ENCODE measurements at regions not wholly inside any gene's neighbourhood (a gene's known extent, or its start where the extent isn't known, plus 50 kb on each side); places are given as distances from the start of the nearest gene placed in this dataset.

GRCh38 chr10:30782157-30782536, 152.6 kb upstream of the LYZL2 start:
- TF ChIP-seq CTCF (IDR thresholded peaks at IDR 0.05; ENCODE audit: low read depth, low read length) (no peak), POLR2A (IDR thresholded peaks at IDR 0.05; ENCODE audit: extremely low read depth, insufficient read length) (no peak), MAX (IDR thresholded peaks at IDR 0.05; ENCODE audit: low read depth, low read length) (no peak), MYC (IDR thresholded peaks at IDR 0.05; ENCODE audit: low read depth, low read length) (no peak)
- no peak for DNase-seq (ENCODE audit: low read depth)
- H3K4me3 ChIP-seq (ENCODE audit: low read depth, low read length), result no peak overlapping the region

- no peak for DNase-seq (ENCODE audit: low read depth)
- no peak overlapping the region for H3K4me3 ChIP-seq (ENCODE audit: low read depth, low read length)
- TF ChIP-seq POLR2A (IDR thresholded peaks at IDR 0.05; ENCODE audit: extremely low read depth, insufficient read length), result no peak
Observed at GRCh38 chr10:30781670-30782121, 152.1 kb upstream of the LYZL2 start.

- no peak overlapping the region for H3K4me3 ChIP-seq (ENCODE audit: low read depth, low read length)
- TF ChIP-seq CTCF (IDR thresholded peaks at IDR 0.05; ENCODE audit: low read depth, low read length) (no peak), POLR2A (IDR thresholded peaks at IDR 0.05; ENCODE audit: extremely low read depth, insufficient read length) (no peak), MAX (IDR thresholded peaks at IDR 0.05; ENCODE audit: low read depth, low read length) (no peak), MYC (IDR thresholded peaks at IDR 0.05; ENCODE audit: low read depth, low read length) (no peak)
- no peak for DNase-seq (ENCODE audit: low read depth)
Observed at GRCh38 chr10:30778769-30779168, 149.2 kb upstream of the LYZL2 start.

GRCh38 chr10:30775779-30776591, 146.4 kb upstream of the LYZL2 start:
- no peak for DNase-seq (ENCODE audit: low read depth)
- H3K4me3 ChIP-seq (ENCODE audit: low read depth, low read length), result no peak overlapping the region
- TF ChIP-seq MYC (IDR thresholded peaks at IDR 0.05; ENCODE audit: low read depth, low read length) (no peak), MAX (IDR thresholded peaks at IDR 0.05; ENCODE audit: low read depth, low read length) (no peak), CTCF (IDR thresholded peaks at IDR 0.05; ENCODE audit: low read depth, low read length) (no peak), POLR2A (IDR thresholded peaks at IDR 0.05; ENCODE audit: extremely low read depth, insufficient read length) (no peak)

- DNase-seq (ENCODE audit: low read depth), result no peak
- no peak for TF ChIP-seq MAX (IDR thresholded peaks at IDR 0.05; ENCODE audit: low read depth, low read length)
- no peak for TF ChIP-seq MYC (IDR thresholded peaks at IDR 0.05; ENCODE audit: low read depth, low read length)
- TF ChIP-seq CTCF (IDR thresholded peaks at IDR 0.05; ENCODE audit: low read depth, low read length), result no peak
- TF ChIP-seq POLR2A (IDR thresholded peaks at IDR 0.05; ENCODE audit: extremely low read depth, insufficient read length), result no peak
- no peak overlapping the region for H3K4me3 ChIP-seq (ENCODE audit: low read depth, low read length)
Observed at GRCh38 chr10:30774261-30774660, 144.7 kb upstream of the LYZL2 start.

GRCh38 chr10:30773501-30773900, 143.9 kb upstream of the LYZL2 start:
- no peak for DNase-seq (ENCODE audit: low read depth)
- TF ChIP-seq CTCF (IDR thresholded peaks at IDR 0.05; ENCODE audit: low read depth, low read length) (no peak), MAX (IDR thresholded peaks at IDR 0.05; ENCODE audit: low read depth, low read length) (no peak), POLR2A (IDR thresholded peaks at IDR 0.05; ENCODE audit: extremely low read depth, insufficient read length) (no peak), MYC (IDR thresholded peaks at IDR 0.05; ENCODE audit: low read depth, low read length) (no peak)
- H3K4me3 ChIP-seq (ENCODE audit: low read depth, low read length), result no peak overlapping the region
